Ascending aorta (tissue), 2 donors: ENCODE measurements at regions not wholly inside any gene's neighbourhood (a gene's known extent, or its start where the extent isn't known, plus 50 kb on each side); places are given as distances from the start of the nearest gene placed in this dataset.

Experiments
- DNase-seq, 2 donors: peaks; one replicate each; pipeline ENCODE4 v3.0.0-alpha.2; 2019; ENCODE audit warnings: low spot score in 2 of 2
- H3K27ac ChIP-seq, 2 donors: fragments of 200-600 bp; sonication (generic); one replicate each; pipeline ENCODE4 v1.5.1; 2016 to 2017; ENCODE audit warnings: mild to moderate bottlenecking in 1 of 2
- H3K27me3 ChIP-seq: fragments of 200-600 bp; sonication (generic); one replicate; pipeline ENCODE4 v1.5.1; 2017
- H3K36me3 ChIP-seq, 2 donors: fragments of 200-600 bp; sonication (generic); one replicate each; pipeline ENCODE4 v1.5.1; 2016
- H3K4me1 ChIP-seq, 2 donors: fragments of 200-600 bp; sonication (generic); one replicate each; pipeline ENCODE4 v1.5.1; 2016 to 2017; ENCODE audit warnings: mild to moderate bottlenecking in 1 of 2
- H3K4me3 ChIP-seq, 2 donors: fragments of 200-600 bp; sonication (generic); one replicate each; pipeline ENCODE4 v1.5.1; 2016 to 2017; ENCODE audit warnings: mild to moderate bottlenecking in 1 of 2
- H3K9me3 ChIP-seq, 2 donors: fragments of 200-600 bp; sonication (generic); one replicate each; pipeline ENCODE4 v1.5.1; 2016
- CTCF ChIP-seq, 3 experiments: fragments of 200-600 bp in 2 of 3; fragments of 450-650 bp in 1 of 3; sonication (generic) in 2 of 3; IDR thresholded peaks; one replicate each; pipeline ENCODE4 v1.5.1; 2016 to 2019; ENCODE audit warnings: antibody characterized with exemption in 3 of 3, mild to moderate bottlenecking in 1 of 3, moderate library complexity in 1 of 3
- intact Hi-C: fragments of 100-400 bp; cut with DNase I; formaldehyde crosslinking; loops from one replicate; pipeline ENCODE4 v1.15.1; 2023

GRCh38 chr18:40388121-40388520 lies 1566.9 kb upstream of the PIK3C3 start:
- no peak for TF ChIP-seq CTCF (IDR thresholded peaks at IDR 0.05)
- Histone ChIP-seq H3K4me1 (no peaks in the 10 kb centered on the region), H3K9me3 (no peaks in the 10 kb centered on the region), H3K27me3 (no peaks in the 10 kb centered on the region), H3K4me3 (no peak overlapping the region), H3K27ac (no peak overlapping the region), H3K36me3 (no peaks in the 10 kb centered on the region)
- no peak for DNase-seq
- intact Hi-C loops: no loop called here

- no peak for TF ChIP-seq CTCF (IDR thresholded peaks at IDR 0.05)
- intact Hi-C loops: no loop called here
- no peaks in the 10 kb centered on the region for H3K4me1 ChIP-seq
- H3K36me3 ChIP-seq: no peaks in the 10 kb centered on the region
- no peaks in the 10 kb centered on the region for H3K9me3 ChIP-seq
- no peak overlapping the region for H3K4me3 ChIP-seq
- H3K27ac ChIP-seq: no peak overlapping the region
- no peak for DNase-seq
- no peaks in the 10 kb centered on the region for H3K27me3 ChIP-seq
Measured at GRCh38 chr18:40387130-40387787, 1567.8 kb upstream of the PIK3C3 start.

GRCh38 chr18:40382197-40382596 lies 1572.8 kb upstream of the PIK3C3 start:
- H3K27me3 ChIP-seq: no peaks in the 10 kb centered on the region
- no peak overlapping the region for H3K27ac ChIP-seq
- no peaks in the 10 kb centered on the region for H3K4me1 ChIP-seq
- H3K4me3 ChIP-seq: no peak overlapping the region
- no peak for TF ChIP-seq CTCF (IDR thresholded peaks at IDR 0.05)
- no peaks in the 10 kb centered on the region for H3K36me3 ChIP-seq
- no peaks in the 10 kb centered on the region for H3K9me3 ChIP-seq
- DNase-seq: no peak
- intact Hi-C loops: no loop called here

- Histone ChIP-seq H3K27me3 (no peaks in the 10 kb centered on the region), H3K36me3 (no peaks in the 10 kb centered on the region), H3K9me3 (no peaks in the 10 kb centered on the region), H3K4me1 (no peaks in the 10 kb centered on the region), H3K27ac (no peak overlapping the region), H3K4me3 (no peak overlapping the region)
- no peak for TF ChIP-seq CTCF (IDR thresholded peaks at IDR 0.05)
- intact Hi-C loops: no loop called here
- DNase-seq: no peak
Measured at GRCh38 chr18:40380686-40381439, 1574.2 kb upstream of the PIK3C3 start.

GRCh38 chr18:40375837-40376236 lies 1579.2 kb upstream of the PIK3C3 start:
- intact Hi-C loops: no loop called here

More at GRCh38 chr18:40375837-40376236, 1579.2 kb upstream of the PIK3C3 start:
- Histone ChIP-seq H3K27ac (no peak overlapping the region), H3K27me3 (no peaks in the 10 kb centered on the region), H3K4me3 (no peak overlapping the region), H3K9me3 (no peaks in the 10 kb centered on the region), H3K36me3 (no peaks in the 10 kb centered on the region), H3K4me1 (no peaks in the 10 kb centered on the region)
- no peak for DNase-seq
- TF ChIP-seq CTCF (IDR thresholded peaks at IDR 0.05): no peak
